ENCODE measurements at regions not wholly inside any gene's neighbourhood (a gene's known extent, or its start where the extent isn't known, plus 50 kb on each side); places are given as distances from the start of the nearest gene placed in this dataset.
"Not testable (repeated sequence)": the region's sequence is repeated elsewhere in the genome, so short reads cannot be mapped to it uniquely, and the experiment has no call there.

DNA sequence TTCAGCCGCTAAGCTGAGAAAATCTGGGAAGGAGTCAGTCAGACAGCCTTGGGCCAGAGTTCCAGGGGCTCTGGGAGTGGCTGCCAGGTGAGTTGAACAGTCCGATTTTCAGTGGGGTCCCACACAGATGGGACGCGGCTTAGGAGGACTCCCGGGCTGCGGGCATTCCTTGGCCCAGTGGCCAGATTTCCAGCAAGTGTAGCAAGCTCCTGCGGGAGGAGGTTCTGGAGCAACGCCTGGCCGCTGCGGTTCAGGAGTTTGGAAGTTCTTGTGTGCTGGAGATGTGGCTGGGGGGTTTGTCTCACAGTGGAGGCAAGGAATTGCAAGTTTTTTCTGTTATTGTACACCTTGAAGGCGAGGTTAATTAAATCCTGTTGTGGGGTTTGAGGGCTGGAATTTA, 1020.1 kb upstream of the MANEA start:
- DNase-seq, result not testable (repeated sequence)

DNA sequence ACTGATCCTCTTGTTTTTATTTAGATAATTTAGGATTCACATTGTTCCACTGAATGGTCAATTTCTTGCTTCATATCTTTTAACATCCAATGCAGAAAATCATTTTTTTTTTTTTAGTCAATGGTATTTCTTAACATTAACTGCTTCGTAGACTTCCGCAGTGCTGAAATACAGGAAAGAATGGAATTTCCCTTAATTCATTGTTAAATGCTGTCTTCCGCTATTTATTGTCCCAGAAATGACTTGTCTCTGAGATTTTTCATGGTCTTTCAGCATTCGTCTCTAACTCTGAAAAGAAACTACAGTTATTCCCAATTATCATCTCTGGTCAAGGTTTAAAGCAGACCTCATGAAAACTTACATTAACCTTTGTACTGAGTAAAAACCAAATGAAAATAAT, 1029.1 kb upstream of the MANEA start:
- no peak for DNase-seq

DNA sequence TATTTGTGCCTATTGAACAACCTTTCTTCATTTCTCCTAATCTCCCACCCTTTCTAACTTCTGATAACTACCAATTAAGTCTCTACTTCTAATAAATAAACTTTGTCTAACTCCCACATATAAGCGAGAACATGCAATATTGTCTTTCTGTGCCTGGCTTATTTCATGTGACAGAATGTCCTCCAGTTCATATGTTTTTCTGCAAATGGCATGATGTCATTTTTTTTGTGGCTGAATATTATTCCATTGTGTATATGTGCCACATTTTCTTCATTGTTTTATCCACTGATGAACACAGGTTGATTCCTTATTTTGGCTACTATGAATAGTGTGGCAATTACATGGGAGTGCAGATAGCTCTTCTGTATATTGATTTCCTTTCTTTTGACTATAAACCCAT, 1041.5 kb upstream of the MANEA start:
- no peak for DNase-seq

DNA sequence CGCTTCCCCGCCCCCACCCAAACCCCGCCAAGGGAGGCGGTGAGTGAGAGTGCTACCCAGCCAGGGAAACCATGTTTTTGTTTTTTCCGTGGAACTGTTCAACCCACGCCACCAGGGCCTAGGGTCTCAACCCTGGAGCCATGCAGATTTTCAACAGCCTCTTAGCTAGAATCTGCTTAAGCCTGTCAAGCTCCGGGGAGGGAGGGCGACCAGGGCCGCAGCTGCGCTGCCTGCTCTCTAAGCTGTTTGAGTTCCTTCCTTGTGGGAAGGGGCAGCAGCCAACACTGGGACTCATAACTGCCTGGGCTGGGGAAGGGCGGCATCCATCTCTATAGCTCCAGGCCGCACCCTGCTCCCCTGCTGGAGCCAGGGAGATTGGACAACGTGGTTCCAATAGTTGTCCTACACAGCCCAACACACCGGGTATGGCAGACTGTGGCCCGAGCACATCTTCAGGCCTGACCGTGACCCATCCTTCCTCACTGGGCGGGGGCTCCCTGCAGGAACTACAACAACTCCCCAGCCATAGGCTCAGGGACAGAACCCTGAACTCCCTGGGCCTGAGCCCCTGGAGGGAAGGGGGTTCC, 1065.7 kb upstream of the MANEA start:
- DNase-seq, result no peak

DNA sequence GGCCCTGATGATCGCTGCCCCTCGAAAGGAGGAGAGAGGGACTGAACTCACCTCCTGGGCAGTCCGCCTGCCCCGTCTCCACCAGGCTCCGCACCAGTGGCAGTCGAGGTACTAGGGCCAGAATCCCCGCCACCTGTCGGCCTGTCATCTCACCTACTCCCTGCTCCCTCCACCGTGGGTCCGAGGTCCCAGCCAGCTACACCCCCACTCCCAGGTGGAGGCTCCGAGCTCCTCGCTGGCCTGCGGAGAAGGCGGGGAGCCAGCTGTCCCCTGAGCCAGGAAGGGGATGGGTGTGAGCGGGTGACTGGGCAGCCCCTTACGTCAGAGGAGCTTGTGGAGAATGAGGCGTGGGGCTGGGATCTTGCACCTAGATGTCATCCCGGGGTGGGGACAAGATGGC, 1066.5 kb upstream of the MANEA start:
- DNase-seq, result no peak

DNA sequence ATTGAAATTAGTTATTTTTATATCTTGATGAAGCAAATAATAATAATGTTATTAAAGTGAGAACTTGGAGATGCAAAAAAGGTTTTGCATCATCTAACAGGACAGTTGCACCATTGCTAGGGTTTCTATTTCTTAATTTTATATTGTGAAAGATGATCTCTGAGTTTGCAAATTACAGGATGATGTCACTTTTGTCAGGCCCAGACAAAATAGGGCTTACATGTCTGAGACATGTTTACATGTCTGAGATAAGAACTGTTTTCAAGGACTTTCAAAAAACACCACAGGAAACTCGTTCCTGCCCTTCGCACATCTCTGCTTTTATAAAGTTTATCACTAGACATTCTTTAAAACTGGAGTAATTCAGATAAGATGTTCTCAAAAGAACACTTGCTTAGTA, 1075.8 kb upstream of the MANEA start:
- no peak for DNase-seq

DNA sequence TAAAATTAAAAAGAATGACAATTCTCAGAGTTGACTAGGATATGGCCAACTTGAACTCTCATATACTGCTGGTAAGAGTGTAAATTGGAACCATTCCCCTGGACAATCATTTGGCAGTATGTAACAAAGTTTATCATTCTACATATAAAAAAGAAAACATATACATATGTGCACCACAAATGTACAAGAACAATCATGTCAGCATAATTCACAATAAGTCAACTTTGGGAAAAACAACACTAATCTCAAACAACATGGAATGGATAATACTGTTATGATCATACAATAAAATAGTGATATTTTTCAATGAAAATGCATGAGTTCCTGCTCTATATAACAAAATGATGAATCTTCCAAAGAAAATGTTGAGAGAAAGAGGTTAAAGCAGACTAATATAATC, 1078.7 kb upstream of the EPHA7 start:
- no peak for DNase-seq

DNA sequence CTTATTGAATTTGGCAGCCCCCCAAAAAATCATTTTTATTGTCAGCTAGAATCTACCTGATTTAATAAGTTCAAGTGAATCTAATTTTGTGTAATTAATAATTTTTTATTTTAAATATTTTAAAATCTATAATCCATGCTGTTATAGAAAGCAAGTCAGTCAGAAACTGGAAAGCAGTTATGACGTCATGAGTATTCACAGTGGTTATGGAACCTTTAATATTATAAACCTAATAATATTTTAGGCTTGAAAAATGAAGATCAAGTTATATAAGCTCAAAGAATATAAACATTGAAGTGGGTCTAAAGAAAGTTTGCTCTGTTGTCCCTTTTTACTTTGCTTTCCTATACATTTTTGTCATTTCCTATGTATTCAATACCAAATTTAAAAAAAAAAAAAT, 1075.1 kb upstream of the EPHA7 start:
- DNase-seq, result no peak

DNA sequence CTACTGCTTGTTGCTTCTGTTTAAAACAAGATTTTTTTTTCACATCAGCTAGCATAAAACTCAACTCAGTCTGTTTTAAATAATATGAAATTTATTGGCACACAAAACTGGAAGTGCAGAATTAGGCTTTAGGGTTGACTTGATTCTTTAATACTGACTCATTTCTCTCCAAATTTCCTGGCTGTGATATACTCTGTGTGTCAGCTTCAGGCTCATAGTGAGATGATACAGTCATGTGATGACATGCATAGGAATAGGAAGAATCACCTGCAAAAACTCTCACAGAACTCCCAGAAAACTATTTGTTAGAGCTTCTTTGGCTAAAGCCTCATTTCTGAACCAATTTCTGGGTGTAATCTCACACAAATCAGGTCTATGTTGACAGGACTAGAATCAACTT, 1068.0 kb upstream of the EPHA7 start:
- DNase-seq, result no peak

DNA sequence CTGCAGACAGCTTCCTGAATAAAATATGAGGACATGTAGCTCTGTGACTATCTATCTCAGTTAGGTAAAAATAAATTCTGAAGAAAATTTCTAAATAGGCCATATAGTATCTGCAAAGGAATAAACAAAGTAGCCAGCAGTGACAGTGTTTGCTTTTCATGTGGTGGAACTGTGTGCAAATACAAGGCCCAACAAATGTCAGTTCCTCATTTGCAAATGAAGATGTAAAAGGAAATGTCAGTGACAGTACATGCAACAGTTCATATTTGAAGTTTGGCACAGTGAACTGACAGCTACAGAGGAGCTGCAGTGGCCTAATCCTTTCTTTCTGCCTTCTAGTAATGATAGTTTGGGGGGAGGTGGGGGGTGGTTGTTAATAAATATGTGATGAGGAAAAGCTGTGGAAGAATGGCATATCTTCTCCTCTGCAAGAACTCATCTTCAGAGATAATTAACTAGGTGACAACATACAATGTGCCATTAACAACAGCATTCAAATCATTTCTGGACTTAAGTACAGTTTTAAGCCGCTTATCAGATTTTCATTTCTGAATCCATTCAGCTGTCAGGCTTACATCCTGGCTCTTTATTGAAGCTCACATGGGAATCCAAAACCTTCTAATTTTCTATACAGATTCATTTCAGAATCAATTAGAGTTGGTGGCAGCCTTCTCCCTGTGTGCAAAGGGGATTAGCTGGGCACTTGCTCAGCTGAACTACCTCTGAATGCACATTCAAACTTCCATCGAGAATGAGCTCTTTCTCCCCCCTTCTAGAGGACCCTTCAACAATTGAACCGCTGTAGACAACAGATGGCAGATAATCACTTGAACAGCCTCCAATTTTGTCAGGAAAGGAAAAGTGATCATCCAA, 1059.0 kb upstream of the EPHA7 start:
- no peak for DNase-seq

DNA sequence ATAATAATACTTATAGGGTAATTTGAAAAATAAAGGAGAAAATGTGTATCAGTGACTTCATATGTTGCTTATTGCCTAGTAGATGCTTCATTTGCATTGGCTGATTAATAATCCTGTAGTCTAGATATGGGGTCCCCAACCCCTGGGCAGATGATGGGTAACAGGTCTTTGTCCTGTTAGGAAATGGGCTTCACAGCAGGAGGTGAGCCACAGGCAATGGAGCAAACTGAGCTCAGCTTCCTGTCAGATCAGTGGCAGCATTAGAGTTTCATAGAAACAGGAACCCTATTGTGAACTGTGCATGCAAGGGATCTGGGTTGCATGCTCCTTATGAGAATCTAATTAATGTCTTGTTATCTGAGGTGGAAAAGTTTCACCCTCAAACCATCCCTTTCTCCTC, 1049.5 kb upstream of the EPHA7 start:
- DNase-seq, result no peak

DNA sequence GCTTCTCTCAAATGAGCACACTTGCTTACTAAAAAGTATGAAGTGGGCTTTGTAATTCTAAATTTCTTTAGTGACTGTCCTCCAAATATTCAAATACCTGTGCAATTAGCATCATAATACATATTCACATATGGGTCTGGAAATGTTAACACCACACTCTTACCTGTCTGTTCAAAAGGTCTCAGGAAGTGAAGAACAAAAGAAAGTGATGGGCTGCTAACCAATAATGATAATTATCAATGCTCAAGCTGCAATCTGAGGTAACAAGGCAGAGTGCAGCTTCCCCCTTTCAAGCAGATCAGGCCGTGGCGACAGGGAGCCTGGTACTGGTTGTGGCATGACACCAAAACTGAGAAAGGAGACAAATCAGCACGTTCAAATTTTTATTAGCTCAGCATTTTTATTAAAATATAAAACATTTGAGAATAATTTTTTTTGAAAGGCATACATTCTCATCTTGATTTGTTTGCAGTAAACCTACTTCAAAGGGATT, 1044.7 kb upstream of the EPHA7 start:
- no peak for DNase-seq

DNA sequence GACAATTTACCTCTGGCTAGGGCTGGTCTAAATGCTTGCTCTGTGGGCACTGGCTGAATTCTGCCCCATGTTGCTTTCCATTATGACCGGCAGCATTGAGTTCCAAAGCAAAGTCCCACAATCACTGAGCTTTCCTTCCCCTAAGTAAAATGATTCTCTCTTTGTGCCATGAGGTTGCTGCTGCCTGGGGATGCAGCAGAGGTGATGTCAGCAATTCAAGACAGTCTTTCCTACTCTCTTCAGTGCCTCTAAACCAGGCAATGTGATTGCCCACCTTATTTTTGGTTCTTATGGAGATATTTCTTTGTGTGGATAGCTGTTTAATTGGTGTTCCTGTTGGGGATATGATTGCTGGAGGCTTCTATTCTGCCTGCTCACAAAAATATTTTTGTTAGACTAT, 1043.9 kb upstream of the EPHA7 start:
- no peak for DNase-seq

DNA sequence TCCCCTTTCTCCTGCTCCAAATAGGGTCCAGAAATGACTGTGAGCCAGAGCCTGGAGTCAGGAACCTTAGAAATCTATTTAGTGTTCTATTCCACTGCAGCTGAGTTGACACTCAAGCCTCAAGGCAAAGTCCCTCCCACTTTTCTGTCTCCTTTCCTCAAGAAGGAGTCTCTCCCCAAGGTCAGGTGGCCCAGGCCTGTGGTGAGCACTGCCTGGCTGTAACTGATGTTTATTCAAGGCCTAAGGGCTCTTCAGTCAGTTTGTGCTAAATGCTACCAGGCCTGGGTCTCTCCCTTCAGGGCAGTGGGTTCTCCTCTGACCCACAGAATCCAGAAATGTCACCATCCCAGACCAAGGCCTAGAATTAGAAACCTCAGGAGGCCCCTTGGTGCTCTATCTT, 1042.9 kb upstream of the EPHA7 start:
- DNase-seq, result no peak

DNA sequence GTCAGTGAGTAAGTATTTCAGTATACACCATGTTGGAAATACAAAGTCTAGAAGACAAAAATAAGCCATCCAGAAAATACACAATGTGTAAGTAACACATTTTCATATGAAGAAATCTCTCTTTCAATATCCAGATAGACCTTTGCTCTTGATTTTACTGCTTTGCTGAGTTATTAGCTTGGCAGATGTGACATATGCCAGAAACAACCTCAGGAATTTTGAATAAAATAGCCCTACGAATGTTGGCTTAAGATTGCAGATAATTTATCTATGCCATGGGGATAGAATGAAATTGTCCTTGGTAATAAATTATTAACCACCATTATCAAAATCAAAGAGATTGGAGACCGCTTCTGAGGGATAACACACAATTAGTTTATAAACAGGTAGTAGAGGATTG, 1036.9 kb upstream of the EPHA7 start:
- DNase-seq, result no peak

DNA sequence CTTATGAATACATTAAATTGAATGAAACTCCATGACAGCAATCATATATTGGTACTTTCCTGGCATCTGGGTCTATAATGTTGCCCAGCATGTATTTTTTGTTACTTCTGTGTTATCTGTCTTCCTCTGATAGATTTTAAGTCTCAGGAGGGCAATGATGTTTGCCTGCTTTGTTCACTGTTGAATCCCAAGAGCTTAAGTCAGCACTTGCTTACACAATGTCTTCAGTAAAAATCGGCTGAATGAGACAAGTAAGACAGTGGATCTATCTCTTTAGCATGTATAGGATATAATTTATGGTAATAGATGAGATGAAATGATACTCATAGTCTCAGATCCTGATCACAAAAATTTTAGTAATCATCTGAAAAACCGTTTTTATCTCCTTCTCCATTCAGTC, 1034.9 kb upstream of the EPHA7 start:
- no peak for DNase-seq

DNA sequence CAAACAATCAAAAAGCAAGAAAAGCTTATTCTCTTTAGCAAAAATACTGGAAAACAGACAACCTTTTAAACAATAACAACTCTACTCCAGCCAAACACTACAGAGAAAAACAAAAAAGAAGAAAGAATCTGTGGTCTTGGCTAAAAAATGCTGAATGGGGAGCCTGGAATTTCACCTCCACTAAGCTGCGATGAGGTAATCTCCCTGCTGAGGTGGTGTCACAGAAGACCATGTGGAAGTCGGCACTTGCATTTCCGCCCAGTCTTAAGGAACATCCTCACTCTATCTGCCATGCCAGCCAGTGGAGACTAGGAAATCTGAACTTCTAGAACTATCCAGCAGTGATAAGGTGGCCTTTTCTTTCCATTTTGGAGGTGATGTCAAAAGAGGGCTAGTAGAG, 1026.8 kb upstream of the EPHA7 start:
- DNase-seq, result no peak

DNA sequence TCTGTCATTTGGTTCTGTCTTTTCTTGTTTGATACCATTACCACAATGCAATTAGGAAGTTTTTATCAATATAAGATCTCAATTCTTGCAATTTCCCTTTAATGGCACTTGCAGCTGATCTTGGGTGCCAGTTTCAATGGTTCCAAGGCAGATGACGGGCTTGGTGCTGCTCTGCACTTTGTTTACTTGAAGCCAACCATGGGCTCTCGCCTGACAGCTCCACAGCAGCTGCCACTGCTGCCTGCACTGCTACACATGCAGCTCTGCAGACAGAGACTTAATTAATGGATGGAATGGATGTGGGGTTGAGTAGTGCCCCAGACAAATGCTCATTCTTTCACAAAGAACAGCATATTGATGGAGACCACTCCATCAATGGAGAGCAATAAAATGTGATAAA, 1024.3 kb upstream of the EPHA7 start:
- peak in 7 of 58 donors; percentile 0 to 12 (median 3) for DNase-seq

DNA sequence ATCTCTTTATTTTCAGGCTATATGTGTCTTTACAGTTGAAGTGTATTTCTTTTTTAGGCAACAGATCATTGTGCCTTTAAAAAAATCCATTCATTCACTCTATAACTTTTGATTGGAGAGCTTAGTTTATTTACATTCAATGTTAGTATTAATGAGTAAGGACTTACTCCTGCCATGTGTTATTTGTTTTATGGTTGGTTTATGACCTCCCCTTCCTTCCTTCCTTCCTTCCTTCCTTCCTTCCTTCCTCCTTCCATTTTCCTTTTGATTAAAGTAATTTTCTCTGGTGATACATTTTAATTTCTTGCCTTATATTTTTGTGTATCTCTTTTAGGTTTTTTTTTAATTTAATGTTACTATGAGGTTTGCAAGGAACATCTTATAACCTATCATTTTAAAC, 1005.3 kb upstream of the EPHA7 start:
- DNase-seq, result no peak

DNA sequence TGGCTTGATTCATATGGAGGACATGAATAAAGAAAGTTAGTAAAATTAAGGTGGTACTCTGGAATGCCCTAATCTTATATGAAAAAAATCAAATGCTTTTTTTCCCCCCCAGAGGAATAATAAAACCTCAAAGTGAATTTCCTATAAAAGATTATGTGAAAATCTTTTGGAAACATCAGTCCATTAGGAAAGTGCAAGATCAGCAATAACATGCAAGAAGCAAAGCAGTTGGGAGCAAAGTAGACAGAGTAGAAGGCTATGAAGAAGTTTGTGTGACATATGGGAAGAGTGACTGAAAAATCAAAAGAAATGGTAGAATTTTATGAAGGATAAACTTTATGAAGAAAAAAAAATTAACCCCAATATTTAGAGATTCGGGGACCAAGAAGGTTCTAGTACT, 998.0 kb upstream of the EPHA7 start:
- DNase-seq, result no peak

DNA sequence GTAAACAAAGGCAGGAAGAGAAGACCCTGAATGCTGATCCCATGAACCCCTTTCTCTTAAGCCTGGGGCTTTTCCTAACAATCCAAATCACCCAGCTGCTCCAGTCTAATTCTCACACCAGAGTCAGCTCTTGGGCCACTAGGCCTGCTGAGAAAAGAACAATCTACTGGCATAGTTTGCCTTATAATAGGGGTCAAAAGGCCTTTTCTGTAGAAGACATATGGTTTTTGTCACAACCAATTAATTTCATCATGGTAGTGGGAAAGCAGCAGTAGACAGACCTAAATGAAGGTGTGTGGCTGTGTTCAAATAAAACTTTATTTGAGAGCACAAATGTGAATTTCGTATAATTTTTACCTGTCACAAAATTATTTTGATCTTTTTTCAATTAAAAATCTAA, 994.7 kb upstream of the EPHA7 start:
- DNase-seq, result no peak

DNA sequence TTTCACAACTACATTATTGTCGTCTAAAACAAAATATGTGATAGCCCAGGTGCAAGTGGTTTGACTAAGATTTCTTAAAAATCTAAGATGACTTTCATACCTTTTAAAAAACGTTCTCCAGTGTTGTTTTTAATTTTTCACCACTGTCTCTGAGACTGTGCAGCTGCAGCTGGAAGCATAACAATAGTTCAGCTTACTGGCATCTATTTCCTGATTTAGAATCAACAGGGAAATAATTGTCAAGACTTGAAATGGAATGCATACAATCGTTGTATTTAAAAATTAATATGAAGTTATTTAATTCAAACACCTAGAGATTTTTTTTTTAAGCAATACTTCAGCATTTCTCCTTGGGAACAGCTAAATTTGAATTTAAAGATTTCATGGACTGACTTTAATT, 982.0 kb upstream of the EPHA7 start:
- peak in 1 of 58 donors; percentile 14 for DNase-seq

DNA sequence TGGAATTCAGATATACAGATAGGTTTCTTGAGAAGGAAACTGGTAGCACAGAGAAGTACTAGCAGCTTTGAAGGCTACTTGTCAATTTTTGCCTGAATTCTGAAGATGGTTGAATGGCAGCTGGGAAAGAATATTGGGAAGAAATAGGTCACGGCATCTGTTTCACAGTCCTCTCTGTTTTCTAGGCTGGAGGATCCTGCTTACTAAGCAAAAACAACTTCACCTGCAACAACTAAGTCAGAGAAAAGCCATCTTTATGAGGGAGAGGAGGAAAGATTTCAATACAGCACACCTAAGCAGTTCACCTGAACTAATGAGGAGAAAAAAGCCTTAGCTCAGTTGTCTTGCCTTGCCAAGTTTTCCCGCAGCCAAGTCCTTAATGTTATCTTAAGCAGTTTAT, 975.5 kb upstream of the EPHA7 start:
- DNase-seq, result no peak

Measured in anterior cingulate cortex (tissue), 58 donors.